HL-60 (cell line): ENCODE measurements at regions not wholly inside any gene's neighbourhood (a gene's known extent, or its start where the extent isn't known, plus 50 kb on each side); places are given as distances from the start of the nearest gene placed in this dataset.
"Not testable (repeated sequence)": the region's sequence is repeated elsewhere in the genome, so short reads cannot be mapped to it uniquely, and the experiment has no call there.

Experiments
- DNase-seq, 2 experiments: peaks; one replicate each; pipeline ENCODE4 v3.0.0-alpha.2; 2010 to 2020; ENCODE audit warnings: low read depth in 1 of 2, low spot score in 1 of 2
- H3K27ac ChIP-seq: fragments of 250-450 bp; sonication (Bioruptor Pico); replicated peaks from 2 replicates; pipeline ENCODE4 v1.5.1; 2020; ENCODE audit warnings: mild to moderate bottlenecking, moderate library complexity
- H3K27me3 ChIP-seq: fragments of 250-450 bp; sonication (Bioruptor Pico); 2 replicates; pipeline ENCODE4 v1.5.1; 2021; ENCODE audit warnings: mild to moderate bottlenecking, moderate library complexity; ENCODE audit not compliant: insufficient read depth, poor library complexity, severe bottlenecking
- H3K4me3 ChIP-seq: replicated peaks from 2 replicates; pipeline ENCODE4 v1.5.1; 2011; ENCODE audit warnings: mild to moderate bottlenecking, control low read depth, low read length; ENCODE audit not compliant: insufficient read depth
- GABPA ChIP-seq: IDR thresholded peaks from 2 replicates; pipeline ENCODE4 v1.6.1; 2012; ENCODE audit warnings: low read depth
- POLR2AphosphoS5 ChIP-seq: IDR thresholded peaks from 2 replicates; pipeline ENCODE4 v1.6.1; 2012; ENCODE audit warnings: low read depth
- SPI1 ChIP-seq: IDR thresholded peaks from 2 replicates; pipeline ENCODE4 v1.6.1; 2012; ENCODE audit warnings: low read depth, mild to moderate bottlenecking, borderline replicate concordance
- TF ChIP-seq, protein P1 (sequence below): IDR thresholded peaks from 2 replicates; pipeline ENCODE4 v1.6.1; 2012; ENCODE audit warnings: low read depth; ENCODE audit not compliant: insufficient replicate concordance
- TF ChIP-seq, protein P2 (sequence below): IDR thresholded peaks from one replicate; pipeline ENCODE4 v1.5.1; 2011; ENCODE audit warnings: low read length, control low read depth, inconsistent platforms; ENCODE audit not compliant: insufficient read depth

DNA sequence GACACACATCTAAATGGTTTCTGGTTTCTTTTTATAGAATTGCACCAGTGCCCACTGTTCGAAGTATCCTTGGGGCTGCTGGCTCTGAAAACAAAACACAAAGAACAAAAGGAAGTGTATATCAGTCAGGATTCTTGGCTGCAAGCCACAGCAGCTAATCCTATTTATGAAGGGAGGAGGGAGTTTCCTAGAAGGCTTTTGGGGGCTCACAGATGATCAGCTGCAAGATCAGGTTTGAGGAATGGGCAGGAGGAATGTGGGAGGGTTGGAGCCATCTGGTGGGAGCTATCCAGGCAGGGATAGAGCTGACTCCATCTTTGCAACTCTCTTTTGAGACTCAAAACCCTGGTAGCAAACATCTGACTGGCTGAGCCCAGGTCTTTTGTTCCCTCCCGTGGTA, 118.3 kb upstream of the EEF2KMT start:
- Histone ChIP-seq H3K4me3 (no peak overlapping the region), H3K27me3 (no peaks in the 10 kb centered on the region), H3K27ac (no peak overlapping the region)
- TF ChIP-seq, protein P1, sequence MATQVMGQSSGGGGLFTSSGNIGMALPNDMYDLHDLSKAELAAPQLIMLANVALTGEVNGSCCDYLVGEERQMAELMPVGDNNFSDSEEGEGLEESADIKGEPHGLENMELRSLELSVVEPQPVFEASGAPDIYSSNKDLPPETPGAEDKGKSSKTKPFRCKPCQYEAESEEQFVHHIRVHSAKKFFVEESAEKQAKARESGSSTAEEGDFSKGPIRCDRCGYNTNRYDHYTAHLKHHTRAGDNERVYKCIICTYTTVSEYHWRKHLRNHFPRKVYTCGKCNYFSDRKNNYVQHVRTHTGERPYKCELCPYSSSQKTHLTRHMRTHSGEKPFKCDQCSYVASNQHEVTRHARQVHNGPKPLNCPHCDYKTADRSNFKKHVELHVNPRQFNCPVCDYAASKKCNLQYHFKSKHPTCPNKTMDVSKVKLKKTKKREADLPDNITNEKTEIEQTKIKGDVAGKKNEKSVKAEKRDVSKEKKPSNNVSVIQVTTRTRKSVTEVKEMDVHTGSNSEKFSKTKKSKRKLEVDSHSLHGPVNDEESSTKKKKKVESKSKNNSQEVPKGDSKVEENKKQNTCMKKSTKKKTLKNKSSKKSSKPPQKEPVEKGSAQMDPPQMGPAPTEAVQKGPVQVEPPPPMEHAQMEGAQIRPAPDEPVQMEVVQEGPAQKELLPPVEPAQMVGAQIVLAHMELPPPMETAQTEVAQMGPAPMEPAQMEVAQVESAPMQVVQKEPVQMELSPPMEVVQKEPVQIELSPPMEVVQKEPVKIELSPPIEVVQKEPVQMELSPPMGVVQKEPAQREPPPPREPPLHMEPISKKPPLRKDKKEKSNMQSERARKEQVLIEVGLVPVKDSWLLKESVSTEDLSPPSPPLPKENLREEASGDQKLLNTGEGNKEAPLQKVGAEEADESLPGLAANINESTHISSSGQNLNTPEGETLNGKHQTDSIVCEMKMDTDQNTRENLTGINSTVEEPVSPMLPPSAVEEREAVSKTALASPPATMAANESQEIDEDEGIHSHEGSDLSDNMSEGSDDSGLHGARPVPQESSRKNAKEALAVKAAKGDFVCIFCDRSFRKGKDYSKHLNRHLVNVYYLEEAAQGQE: no peak
- TF ChIP-seq POLR2AphosphoS5: no peak
- no peak for DNase-seq

DNA sequence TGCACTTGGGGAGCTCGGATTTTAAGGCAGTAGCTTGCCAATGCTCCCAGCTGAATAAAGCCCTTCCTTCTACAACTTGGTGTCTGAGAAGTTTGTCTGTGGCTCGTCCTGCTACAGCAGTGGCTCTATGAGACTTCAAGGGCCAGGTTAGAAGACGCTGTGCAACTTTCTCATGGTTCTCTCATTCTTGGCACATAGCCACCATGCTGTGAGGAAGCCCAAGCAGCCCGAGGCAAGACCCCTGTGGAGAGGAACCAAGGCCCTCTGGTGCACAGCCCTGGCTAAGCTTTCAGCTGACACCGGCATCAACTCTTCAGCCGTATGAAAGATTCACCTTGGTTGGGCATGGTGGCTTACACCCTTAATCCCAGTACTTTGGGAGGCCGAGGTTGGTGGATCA, 116.9 kb upstream of the EEF2KMT start:
- Histone ChIP-seq H3K4me3 (no peak overlapping the region), H3K27ac (no peak overlapping the region), H3K27me3 (no peaks in the 10 kb centered on the region)
- no peak for DNase-seq
- TF ChIP-seq, protein P2, sequence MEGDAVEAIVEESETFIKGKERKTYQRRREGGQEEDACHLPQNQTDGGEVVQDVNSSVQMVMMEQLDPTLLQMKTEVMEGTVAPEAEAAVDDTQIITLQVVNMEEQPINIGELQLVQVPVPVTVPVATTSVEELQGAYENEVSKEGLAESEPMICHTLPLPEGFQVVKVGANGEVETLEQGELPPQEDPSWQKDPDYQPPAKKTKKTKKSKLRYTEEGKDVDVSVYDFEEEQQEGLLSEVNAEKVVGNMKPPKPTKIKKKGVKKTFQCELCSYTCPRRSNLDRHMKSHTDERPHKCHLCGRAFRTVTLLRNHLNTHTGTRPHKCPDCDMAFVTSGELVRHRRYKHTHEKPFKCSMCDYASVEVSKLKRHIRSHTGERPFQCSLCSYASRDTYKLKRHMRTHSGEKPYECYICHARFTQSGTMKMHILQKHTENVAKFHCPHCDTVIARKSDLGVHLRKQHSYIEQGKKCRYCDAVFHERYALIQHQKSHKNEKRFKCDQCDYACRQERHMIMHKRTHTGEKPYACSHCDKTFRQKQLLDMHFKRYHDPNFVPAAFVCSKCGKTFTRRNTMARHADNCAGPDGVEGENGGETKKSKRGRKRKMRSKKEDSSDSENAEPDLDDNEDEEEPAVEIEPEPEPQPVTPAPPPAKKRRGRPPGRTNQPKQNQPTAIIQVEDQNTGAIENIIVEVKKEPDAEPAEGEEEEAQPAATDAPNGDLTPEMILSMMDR: no peak
- TF ChIP-seq SPI1 (no peak), GABPA (no peak), POLR2AphosphoS5 (no peak)
- TF ChIP-seq, protein P1: no peak

- not testable (repeated sequence) for H3K27me3 ChIP-seq, H3K27ac ChIP-seq, DNase-seq, H3K4me3 ChIP-seq
Measured at GRCh38 chr16:5212501-5212900, 114.9 kb upstream of the EEF2KMT start.

DNA sequence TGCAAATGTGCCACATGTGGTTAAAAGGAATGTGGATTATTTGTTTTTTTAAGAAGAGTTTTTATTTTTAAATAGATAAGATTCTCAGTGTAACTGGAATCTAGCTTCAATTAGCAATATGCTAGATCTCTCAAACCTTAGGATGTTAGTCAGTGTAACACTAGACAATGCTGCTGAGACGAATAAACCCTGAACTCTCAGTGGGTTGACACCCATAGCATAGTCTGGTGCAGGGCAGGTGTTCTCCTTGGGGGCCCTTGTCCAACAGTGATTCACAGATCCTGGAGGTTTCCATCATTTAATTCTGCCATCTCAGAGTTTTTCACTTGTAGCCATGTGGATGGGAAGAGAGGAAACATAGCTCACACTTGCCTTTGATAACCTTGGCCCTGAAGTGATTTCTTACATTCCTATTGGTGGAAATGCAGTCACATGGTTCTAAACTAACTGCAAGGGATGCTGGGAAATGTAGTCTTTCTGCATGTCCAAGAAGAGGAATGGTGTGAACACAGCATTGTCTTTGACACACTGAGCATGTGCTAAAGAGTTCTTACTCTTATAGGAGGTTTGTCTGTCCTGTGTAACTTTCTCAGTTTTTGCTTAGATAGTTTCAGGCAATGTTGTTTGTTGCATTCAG, 110.4 kb upstream of the EEF2KMT start:
- H3K27me3 ChIP-seq, H3K4me3 ChIP-seq, H3K27ac ChIP-seq: not testable (repeated sequence)
- peak; percentile 3 to 23 for DNase-seq

GRCh38 chr16:5207001-5207523, 109.5 kb upstream of the EEF2KMT start:
- TF ChIP-seq, protein P2: no peak
- TF ChIP-seq SPI1 (no peak), POLR2AphosphoS5 (no peak), GABPA (no peak)
- TF ChIP-seq, protein P1: no peak
- Histone ChIP-seq H3K27me3 (no peaks in the 10 kb centered on the region), H3K4me3 (no peak overlapping the region), H3K27ac (no peak overlapping the region)
- no peak for DNase-seq
